DMS114 treated with DMSO at 0.1 percent for 48 hours (cell line): ENCODE measurements at regions not wholly inside any gene's neighbourhood (a gene's known extent, or its start where the extent isn't known, plus 50 kb on each side); places are given as distances from the start of the nearest gene placed in this dataset.

Experiments
- DNase-seq: peaks from one replicate; lab custom pipeline; 2025; ENCODE audit not compliant: unreplicated experiment; lab: John Stamatoyannopoulos, UW

DNA sequence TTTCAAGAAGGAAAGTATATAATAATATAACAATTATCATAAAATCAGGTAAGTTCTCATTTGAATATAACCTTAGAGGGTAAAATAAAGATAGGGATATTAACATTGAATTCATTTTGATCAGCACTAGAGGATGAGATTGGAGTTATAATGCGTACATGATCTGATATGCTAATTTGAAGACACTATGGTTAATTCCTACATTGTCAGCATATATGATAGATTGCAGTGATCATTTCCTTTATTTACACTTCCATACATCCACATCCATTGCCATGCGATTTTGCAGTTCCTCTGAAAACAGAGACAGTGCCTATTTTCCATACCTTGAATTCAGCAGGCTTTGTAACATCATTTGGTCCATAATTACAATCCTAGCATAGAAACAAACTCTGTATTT lies 519.2 kb downstream of the CCDC85A start:
- no peak for DNase-seq

DNA sequence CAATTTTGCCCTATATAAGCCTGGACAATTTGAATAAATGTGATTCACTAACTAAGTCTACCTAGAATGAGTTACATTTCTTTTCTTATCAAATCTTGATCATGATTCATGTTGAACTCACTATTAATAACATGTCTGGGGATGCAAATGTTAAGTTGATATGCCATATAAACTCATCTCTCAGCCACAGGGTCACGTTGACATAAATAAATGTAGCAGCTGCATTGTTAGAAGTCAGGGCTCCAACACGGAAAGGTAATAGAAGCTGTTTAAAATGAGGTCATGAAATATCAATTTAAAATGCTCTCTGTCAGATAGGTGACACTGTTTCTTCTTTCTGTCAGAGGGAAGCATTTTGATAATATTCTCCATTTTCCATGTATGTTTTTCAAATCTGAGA lies 521.9 kb downstream of the CCDC85A start:
- DNase-seq: no peak

- DNase-seq: no peak
These were observed 523.4 kb downstream of the CCDC85A start for GRCh38 chr2:56707218-56707617.

- no peak for DNase-seq
These were observed 523.9 kb downstream of the CCDC85A start for GRCh38 chr2:56707650-56708049.

- no peak for DNase-seq
These were observed 525.4 kb downstream of the CCDC85A start for GRCh38 chr2:56709181-56709580.

DNA sequence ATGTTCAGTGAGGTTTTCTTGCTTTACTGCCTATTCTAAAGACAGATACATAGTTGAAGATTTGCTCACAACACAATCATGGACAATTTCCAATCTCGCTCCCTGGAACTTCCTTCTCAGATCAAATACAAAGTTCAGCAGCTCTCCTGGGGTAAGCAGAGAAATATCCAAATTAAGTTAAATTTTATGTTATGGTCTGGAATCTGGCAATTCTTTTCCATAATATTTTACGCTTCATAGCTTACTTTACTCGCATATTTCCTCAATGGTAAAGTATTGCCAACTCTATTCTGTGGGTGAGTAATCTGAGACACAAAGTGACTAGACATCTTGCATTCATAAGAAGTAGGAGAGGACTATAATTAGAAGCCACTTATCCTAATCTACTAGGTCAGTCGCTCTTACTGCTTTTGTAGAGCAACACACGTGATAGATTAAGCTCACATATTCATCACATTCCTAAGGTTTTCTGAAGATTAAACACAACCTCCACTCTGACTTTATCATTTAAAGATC lies 529.4 kb downstream of the CCDC85A start:
- DNase-seq: no peak

GRCh38 chr2:56713978-56714377 lies 530.2 kb downstream of the CCDC85A start:
- DNase-seq: no peak

DNA sequence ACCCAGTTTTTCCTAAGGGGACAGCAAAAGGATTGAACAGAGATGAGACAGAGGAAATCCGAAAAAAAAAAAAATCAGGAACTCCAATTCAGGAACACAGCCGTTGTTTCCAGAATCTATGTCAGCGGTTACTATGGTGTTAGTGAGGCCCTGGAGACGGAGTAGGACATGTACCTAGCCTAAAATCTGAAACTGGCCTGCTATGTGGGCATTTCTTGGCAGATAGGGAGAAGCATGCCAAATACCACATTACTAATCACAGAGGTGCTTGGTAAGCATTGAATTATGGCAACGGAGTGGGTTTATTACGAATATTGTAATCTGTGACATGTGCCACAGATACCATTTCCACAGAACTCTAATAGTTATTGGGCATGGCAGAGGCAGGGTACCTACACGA lies 530.6 kb downstream of the CCDC85A start:
- DNase-seq: no peak

GRCh38 chr2:56715683-56716082 lies 531.9 kb downstream of the CCDC85A start:
- no peak for DNase-seq

DNA sequence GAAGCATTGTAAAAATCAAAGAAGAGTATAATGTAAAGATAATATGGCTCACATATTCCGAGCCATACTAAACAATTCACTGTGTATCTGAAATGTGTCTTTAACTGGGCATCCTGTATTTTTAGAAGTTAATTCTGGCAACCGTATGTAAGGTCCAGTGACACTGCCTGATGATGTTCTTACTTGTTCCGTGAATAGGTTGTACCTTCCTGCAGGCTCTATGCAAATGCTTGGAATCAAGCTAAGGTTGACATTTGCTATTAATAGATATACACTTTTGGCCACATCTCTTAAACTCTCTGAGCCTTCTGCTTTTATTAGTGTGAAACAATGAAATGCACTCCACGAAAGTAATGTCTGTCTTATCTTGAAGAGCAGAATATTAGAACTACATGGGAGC lies 534.6 kb downstream of the CCDC85A start:
- DNase-seq: no peak

DNA sequence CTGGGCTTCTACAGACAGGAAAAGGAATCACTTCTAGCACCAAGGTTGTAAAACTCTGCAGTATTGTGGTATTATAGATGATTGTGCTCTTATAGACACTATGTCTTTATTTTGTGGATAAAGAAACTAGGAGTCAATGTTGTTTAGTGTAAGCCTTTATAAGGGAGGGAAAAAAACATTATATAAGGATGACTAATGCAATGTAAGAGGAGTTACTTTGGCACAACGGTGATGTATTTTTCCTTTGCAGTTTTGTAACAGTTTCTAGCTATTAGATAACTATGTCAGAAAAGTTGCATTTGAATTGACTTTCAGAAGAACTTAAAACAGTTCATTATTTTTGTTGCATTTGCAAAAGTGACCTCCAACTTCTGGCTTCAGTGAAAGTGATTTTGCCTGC lies 545.4 kb downstream of the CCDC85A start:
- no peak for DNase-seq

DNA sequence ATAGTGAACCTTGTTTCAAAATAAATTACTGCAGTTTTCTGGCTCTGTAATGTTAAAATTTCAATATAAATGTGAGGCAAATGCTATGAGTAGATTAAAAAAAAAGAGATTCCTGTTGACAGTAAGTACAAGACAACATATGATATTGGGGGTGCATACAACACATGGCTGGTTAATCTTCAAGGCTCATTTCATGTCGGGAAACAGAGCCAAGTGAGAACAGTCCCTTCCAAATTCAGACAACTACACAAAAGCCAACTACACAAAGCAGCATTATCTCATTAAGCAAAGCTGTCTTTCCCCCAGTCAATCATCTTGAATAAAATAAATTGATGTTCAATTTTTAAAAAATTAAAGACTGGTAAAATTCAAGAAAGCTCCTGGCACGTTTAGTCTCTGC lies 549.2 kb downstream of the CCDC85A start:
- DNase-seq: no peak

GRCh38 chr2:56739413-56739812 lies 555.6 kb downstream of the CCDC85A start:
- DNase-seq: no peak

- no peak for DNase-seq
These were observed 557.9 kb downstream of the CCDC85A start for GRCh38 chr2:56741601-56742102.

- DNase-seq: no peak
These were observed 560.0 kb downstream of the CCDC85A start for GRCh38 chr2:56743807-56744206.

DNA sequence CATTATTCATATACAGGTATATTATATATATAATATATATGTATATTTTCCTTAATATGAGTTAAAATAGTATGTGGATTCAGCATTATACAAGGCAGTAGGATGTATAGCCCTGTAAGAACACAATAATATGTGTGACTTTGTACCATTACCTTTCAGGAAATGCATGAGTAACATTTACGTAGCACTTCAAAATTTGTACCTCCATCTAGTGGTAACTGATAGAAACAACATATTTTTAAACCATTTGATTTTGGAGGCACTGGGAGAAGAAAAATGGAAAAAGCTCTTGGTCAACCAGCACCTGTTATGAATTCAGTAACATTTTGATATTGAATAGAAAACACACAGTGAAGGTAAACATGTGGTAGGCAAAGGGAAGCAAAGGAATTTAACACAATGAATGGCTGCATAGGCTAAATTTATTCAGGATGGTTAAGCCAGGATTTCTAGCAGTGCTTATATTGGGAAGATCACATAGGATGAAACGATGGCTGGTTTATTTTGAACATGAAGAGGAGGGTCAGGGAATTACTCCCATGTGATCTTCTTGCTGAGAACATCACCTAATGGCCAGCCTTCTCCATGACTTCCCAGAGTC lies 565.5 kb downstream of the CCDC85A start:
- peak; percentile 40 for DNase-seq

DNA sequence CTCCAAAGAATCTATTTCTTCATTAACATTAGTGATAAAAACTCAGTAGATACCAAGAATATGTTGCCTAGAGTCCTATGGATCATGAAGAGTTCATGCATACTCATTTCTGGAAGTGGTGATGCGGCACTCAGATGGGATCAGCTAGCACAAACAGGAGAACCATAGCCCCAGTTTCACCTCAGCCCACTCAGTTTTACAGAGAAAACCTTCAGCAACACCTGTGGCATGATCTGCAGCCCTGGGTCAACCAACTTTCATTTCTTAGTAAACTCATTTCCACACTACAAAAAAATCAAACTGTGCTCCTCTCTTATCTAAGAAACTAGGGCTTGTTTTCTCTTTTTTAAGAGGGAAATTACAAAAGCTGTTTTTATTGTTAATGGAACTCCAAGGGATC lies 569.4 kb downstream of the CCDC85A start:
- no peak for DNase-seq

- DNase-seq: no peak
These were observed 570.4 kb downstream of the CCDC85A start for GRCh38 chr2:56754066-56754615.

GRCh38 chr2:56754627-56755026 lies 570.8 kb downstream of the CCDC85A start:
- DNase-seq: no peak

- no peak for DNase-seq
These were observed 574.2 kb downstream of the CCDC85A start for GRCh38 chr2:56757884-56758545.

DNA sequence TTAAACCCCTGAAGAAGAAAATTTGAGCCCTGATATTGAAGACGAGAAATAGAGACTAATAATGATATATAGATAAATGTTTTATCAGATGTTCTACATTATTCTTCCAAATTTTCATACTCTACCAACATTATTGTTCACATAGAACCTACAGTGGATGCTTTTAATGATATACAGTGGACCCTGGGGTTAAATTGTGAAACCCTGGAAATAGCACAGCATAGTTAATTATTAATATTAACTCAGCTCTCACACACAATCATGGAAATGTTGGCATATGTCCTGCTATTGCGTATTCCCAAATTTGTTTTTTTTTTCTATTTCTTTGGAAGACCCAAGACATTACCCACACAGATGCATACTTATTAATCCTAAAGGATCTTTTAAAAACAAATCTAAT lies 579.9 kb downstream of the CCDC85A start:
- no peak for DNase-seq

DNA sequence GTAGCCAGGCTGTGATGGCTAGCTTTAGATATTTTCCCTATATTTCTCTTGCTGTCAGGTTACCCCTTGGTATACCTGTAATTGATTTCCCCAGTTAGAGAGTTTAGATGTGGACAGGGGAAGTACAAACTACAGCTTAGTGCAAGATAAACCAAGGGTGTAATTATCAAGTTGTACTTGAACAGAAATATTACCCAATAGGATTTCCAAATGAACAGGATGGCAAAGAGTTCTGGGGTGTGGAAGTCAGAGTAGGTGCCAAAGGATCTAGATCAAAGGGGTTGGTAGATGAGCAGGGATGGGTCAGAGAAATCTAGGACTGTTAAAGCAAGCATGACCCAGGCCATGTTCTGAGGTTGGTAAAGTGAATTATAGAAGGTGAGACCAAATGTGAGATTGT lies 585.2 kb downstream of the CCDC85A start:
- DNase-seq: no peak
